Upper lobe of right lung (tissue), 1 donor: ENCODE measurements at regions not wholly inside any gene's neighbourhood (a gene's known extent, or its start where the extent isn't known, plus 50 kb on each side); places are given as distances from the start of the nearest gene placed in this dataset.
"Not testable (repeated sequence)": the region's sequence is repeated elsewhere in the genome, so short reads cannot be mapped to it uniquely, and the experiment has no call there.

ENCODE experiments used
- ATAC-seq: fragments of 200-7000 bp; cut with Tn5 transposase; one replicate; pipeline ENCODE4 v1.9.1; 2020; ENCODE audit warnings: mild to moderate bottlenecking, moderate library complexity
- DNase-seq: peaks from one replicate; pipeline ENCODE4 v3.0.0-alpha.2; 2020
- H3K27ac ChIP-seq: fragments of 200-600 bp; one replicate; pipeline ENCODE4 v1.8.0; 2022
- H3K27me3 ChIP-seq: fragments of 200-600 bp; one replicate; pipeline ENCODE4 v1.8.0; 2022; ENCODE audit warnings: mild to moderate bottlenecking
- H3K36me3 ChIP-seq: fragments of 200-600 bp; one replicate; pipeline ENCODE4 v1.8.0; 2022
- H3K4me1 ChIP-seq: fragments of 200-600 bp; one replicate; pipeline ENCODE4 v1.8.0; 2022
- H3K4me3 ChIP-seq: fragments of 200-600 bp; one replicate; pipeline ENCODE4 v1.8.0; 2022; ENCODE audit warnings: mild to moderate bottlenecking
- H3K9me3 ChIP-seq: fragments of 200-600 bp; one replicate; pipeline ENCODE4 v1.8.0; 2022
- CTCF ChIP-seq: fragments of 200-600 bp; IDR thresholded peaks from one replicate; pipeline ENCODE4 v1.8.0; 2022; ENCODE audit warnings: antibody characterized with exemption
- intact Hi-C: fragments of 100-400 bp; cut with DNase I; formaldehyde crosslinking; loops from one replicate; pipeline ENCODE4 v1.11.0; 2022
- donor health status: DM: no; HTN: yes; CAD: no; lungs with severe emphysema.

GRCh38 chr6:60991427-60992028 is 1294.5 kb downstream of the KHDRBS2 start:
- Histone ChIP-seq H3K4me3 (no peak overlapping the region), H3K27me3 (no peaks in the 10 kb centered on the region), H3K27ac (no peak overlapping the region), H3K36me3 (no peaks in the 10 kb centered on the region), H3K9me3 (no peaks in the 10 kb centered on the region), H3K4me1 (no peaks in the 10 kb centered on the region)
- no peak for TF ChIP-seq CTCF
- no peak for ATAC-seq
- DNase-seq: peak; percentile 35
- intact Hi-C loops: no loop called here

GRCh38 chr6:60952500-60952899 is 1333.5 kb downstream of the KHDRBS2 start:
- Histone ChIP-seq H3K27me3 (no peaks in the 10 kb centered on the region), H3K9me3 (no peaks in the 10 kb centered on the region), H3K4me3 (no peak overlapping the region), H3K27ac (no peak overlapping the region), H3K36me3 (no peaks in the 10 kb centered on the region), H3K4me1 (no peaks in the 10 kb centered on the region)
- no peak for ATAC-seq
- intact Hi-C loops: no loop called here
- no peak for TF ChIP-seq CTCF
- no peak for DNase-seq

GRCh38 chr6:60950221-60950923 is 1335.7 kb downstream of the KHDRBS2 start:
- H3K4me1 ChIP-seq, ATAC-seq, H3K27ac ChIP-seq, H3K9me3 ChIP-seq, H3K27me3 ChIP-seq, H3K4me3 ChIP-seq, intact Hi-C loops, DNase-seq, H3K36me3 ChIP-seq: not testable (repeated sequence)

- H3K27me3 ChIP-seq, ATAC-seq, DNase-seq, H3K27ac ChIP-seq, H3K4me3 ChIP-seq, H3K36me3 ChIP-seq, H3K9me3 ChIP-seq, intact Hi-C loops, H3K4me1 ChIP-seq: not testable (repeated sequence)
These were observed 1338.6 kb downstream of the KHDRBS2 start for GRCh38 chr6:60947416-60947815.

- H3K4me1 ChIP-seq, ATAC-seq, H3K4me3 ChIP-seq, H3K27ac ChIP-seq, H3K36me3 ChIP-seq, DNase-seq, H3K9me3 ChIP-seq, H3K27me3 ChIP-seq, intact Hi-C loops: not testable (repeated sequence)
These were observed 1341.2 kb downstream of the KHDRBS2 start for GRCh38 chr6:60944803-60945202.

- H3K27me3 ChIP-seq, H3K4me1 ChIP-seq, H3K9me3 ChIP-seq, intact Hi-C loops, DNase-seq, H3K4me3 ChIP-seq, H3K36me3 ChIP-seq, H3K27ac ChIP-seq: not testable (repeated sequence)
- peak; percentile 64 for ATAC-seq
These were observed 1350.1 kb downstream of the KHDRBS2 start for GRCh38 chr6:60935970-60936369.

GRCh38 chr6:60919652-60920051 is 1366.4 kb downstream of the KHDRBS2 start:
- H3K4me1 ChIP-seq, DNase-seq, intact Hi-C loops, H3K27me3 ChIP-seq, H3K36me3 ChIP-seq, H3K9me3 ChIP-seq, H3K4me3 ChIP-seq, H3K27ac ChIP-seq: not testable (repeated sequence)
- ATAC-seq: peak; percentile 27

- H3K36me3 ChIP-seq, H3K9me3 ChIP-seq, H3K27ac ChIP-seq, DNase-seq, intact Hi-C loops, H3K4me1 ChIP-seq, H3K4me3 ChIP-seq, ATAC-seq, H3K27me3 ChIP-seq: not testable (repeated sequence)
These were observed 1382.2 kb downstream of the KHDRBS2 start for GRCh38 chr6:60903860-60904259.

- H3K27ac ChIP-seq, DNase-seq, ATAC-seq, H3K9me3 ChIP-seq, H3K4me1 ChIP-seq, H3K4me3 ChIP-seq, H3K36me3 ChIP-seq, H3K27me3 ChIP-seq, intact Hi-C loops: not testable (repeated sequence)
These were observed 1392.7 kb downstream of the KHDRBS2 start for GRCh38 chr6:60893374-60893773.
